ENCODE measurements at regions not wholly inside any gene's neighbourhood (a gene's known extent, or its start where the extent isn't known, plus 50 kb on each side); places are given as distances from the start of the nearest gene placed in this dataset.

DNA sequence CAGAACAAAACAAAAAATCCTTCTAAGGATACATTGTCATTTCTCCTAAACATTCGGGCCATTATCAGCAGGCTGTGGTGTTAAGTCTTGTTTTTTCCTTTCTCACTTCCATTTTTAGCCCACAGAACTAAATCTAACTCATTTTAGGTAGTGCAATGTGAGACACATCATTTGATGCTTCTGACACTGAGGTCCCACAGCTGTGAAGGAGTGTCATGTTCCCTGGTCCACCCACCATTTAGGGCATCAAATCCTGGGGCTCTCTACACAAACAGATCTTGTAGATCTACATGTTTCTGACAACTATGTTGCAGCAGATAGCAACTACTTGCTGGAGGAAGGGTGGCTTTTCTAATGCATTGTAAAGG is 232.5 kb upstream of the IGFBP3 start:
- TF ChIP-seq, protein P1, sequence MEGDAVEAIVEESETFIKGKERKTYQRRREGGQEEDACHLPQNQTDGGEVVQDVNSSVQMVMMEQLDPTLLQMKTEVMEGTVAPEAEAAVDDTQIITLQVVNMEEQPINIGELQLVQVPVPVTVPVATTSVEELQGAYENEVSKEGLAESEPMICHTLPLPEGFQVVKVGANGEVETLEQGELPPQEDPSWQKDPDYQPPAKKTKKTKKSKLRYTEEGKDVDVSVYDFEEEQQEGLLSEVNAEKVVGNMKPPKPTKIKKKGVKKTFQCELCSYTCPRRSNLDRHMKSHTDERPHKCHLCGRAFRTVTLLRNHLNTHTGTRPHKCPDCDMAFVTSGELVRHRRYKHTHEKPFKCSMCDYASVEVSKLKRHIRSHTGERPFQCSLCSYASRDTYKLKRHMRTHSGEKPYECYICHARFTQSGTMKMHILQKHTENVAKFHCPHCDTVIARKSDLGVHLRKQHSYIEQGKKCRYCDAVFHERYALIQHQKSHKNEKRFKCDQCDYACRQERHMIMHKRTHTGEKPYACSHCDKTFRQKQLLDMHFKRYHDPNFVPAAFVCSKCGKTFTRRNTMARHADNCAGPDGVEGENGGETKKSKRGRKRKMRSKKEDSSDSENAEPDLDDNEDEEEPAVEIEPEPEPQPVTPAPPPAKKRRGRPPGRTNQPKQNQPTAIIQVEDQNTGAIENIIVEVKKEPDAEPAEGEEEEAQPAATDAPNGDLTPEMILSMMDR (IDR thresholded peaks at IDR 0.05): no peak
- TF ChIP-seq POLR2A (IDR thresholded peaks at IDR 0.05): no peak
